GM21619 (cell line): ENCODE measurements at regions not wholly inside any gene's neighbourhood (a gene's known extent, or its start where the extent isn't known, plus 50 kb on each side); places are given as distances from the start of the nearest gene placed in this dataset.

Experiments
- ATAC-seq: cut with Tn5 transposase; IDR thresholded peaks from one replicate; pipeline ENCODE4 v1.9.1; 2021; ENCODE audit not compliant: unreplicated experiment

DNA sequence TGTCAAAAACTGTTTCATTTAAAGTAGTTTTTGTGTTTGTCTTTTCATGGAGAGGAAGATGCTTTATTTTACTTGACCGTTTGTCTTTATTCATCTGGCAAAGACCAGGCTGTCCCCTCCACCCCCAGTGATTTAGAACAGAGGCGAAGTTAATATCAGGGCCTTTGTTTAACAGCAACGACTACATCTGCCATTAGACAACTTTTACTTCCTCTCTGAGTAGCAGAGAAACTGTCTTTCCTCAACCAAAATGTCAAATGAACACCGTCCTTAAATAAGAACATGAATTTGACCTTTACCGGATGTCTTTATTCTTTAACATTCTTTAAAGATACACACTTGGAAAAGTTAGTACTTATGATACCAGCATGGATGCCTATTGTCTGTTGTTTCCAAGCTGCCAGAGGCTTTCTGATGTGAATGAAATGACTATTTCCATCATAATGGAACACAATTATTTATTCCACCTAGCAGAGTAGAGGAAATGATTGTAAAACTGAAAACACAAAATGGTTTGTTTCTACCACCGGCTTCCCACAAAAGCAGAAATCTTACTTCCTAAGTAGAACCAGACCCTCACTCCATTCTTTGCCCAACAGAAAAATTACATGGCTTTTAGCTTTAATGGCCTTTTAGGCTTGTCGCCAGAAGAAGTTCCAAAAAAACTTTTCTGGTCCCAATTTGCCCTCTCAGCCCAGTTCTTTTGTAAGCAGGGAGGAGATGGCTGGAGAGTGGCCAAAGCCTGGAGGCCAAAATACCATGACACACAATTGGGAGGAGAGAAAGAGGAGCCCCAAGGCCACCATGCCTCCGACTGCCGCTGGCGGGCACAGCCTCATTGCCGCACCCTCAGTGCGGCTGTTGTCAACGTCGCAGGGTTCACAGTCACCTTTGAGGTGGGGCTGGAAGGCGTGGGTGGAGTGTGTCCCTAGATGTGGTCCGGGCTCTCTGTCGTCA, 168.5 kb downstream of the TEX36 start:
- no peak for ATAC-seq

DNA sequence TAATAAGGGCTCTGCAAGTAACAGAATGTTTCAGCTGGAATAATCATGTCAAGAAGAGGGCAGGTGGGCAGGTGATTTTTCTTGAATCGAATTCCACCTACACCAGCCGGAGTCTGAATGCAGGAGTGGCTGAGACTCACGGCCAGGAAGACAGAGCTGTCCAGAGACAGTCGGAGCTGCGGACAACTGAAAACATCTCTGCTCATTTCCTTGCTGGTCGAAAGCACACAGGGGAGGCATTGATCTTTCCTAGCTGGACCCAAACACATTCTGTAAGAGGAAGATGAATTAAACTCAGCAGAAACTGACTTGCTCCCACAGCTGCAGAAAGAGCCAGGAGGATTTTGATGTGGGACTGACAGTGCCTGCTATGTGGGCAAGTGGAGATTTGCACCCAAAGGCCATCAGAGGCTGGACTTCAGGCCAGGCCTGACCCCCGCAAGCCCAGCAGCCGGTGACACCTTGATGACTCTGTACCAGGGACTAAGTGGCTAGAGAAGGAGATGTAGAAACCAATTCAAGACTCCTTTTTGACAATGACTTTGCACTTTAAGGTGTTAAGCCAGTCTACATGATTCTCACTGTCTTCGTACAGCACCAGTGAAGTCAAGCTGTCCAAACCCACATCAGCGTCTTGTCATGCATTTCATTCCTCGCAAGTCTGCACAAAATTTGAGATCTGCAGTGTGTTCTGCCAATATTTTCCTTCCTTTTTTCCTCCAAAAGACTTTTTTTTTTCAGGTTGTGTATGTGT, 169.4 kb downstream of the TEX36 start:
- ATAC-seq = no peak

DNA sequence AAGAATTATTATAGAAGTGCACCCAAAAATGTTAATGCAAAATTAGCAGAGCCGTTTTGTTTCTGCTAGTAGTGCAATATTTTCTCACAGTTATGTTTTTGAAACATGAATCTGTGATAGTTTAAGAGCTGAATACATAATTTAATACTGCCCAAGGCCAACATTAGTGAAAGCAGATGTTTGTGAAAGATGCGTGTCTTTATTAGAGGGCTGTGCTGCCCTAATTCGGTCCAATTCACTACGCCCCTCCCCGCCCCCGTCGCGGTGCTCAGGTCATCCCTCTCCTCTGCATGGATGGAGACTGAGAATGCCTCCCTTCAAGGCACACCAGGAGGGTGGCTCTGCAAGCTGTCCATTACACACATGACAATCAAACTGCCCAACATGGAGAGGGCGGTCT, 172.0 kb downstream of the TEX36 start:
- no peak for ATAC-seq

DNA sequence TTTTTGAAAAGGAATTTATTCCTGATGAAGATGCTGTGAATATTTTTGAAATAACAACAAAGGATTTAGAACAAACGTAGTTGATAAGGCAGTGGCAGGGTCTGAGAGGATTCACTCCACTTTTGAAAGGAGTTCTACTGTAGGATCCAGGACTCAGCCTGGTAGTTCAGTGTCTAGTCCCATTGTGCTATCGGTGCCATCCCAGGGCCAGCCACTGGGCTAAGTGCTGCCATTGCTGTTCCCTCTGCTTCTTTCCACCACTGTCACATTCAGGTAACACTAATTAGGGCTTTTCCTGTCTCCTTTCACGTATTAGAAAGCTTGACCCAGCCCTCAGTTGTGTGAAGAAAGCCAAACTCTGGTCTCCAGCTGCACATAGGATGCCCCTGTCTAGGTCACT, 177.3 kb downstream of the TEX36 start:
- no peak for ATAC-seq

DNA sequence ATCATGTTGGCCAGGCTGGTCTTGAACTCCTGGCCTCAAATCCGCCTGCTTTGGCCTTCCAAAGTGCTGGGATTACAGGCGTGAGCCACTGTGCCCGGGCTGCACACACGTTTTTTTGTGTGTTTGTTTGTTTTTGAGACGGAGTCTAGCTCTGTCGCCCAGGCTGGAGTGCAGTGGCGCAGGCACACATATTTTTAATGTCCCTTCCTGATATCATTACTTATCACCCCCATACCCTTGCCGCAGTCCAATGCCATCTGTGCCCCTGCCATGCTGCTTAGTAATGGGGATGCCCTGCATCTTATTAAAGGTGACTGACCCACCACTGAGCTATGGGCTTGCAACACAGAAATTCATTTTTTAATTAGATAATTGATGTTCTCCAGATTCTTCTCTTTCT, 180.7 kb downstream of the TEX36 start:
- no peak for ATAC-seq

DNA sequence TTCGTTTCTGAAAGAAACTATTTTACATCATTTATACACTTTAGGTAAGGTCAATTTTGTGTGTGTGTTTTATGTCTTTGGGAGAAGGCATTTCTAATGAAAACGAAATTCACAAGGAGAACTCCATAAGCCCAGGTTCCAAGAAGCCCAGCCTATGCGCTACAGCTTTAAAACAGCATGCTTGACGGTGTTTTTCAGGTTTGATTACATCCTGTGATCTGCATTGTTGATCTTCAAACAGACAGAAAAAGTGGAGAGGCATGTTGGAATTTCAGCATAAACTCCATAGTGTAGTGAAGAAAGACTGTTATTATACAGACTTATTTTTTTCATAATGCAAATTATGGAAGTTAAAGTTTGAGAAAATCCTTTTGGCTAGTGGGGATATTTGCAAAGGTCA, 187.6 kb downstream of the TEX36 start:
- no peak for ATAC-seq

DNA sequence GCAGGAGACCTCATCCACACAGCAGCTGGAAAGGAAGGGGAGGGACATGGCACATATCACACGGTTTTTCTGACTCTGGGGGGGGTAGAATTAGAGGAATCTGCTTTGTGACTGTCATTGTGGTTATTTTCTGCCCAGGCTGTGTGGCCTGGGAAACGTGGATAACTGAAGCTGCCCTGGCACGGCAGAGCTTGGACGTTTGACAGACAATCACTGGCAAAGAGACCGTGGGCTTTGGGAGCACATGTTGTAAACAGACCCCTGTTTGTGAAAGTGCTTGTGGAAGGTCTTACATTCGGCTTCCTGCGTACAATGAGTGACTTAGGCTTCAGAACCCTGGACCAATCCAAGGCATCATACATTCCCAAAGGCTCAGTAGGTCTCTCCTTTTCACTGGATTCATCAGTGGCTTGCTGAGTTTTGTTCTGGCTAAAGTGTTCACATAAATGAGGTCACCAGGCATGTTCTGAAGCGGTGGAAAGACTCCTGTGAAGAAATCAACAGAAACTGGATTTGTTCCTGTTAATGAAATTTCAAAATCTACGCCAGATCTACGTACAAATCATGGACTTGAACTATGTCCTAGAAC, 188.2 kb downstream of the TEX36 start:
- ATAC-seq = no peak

DNA sequence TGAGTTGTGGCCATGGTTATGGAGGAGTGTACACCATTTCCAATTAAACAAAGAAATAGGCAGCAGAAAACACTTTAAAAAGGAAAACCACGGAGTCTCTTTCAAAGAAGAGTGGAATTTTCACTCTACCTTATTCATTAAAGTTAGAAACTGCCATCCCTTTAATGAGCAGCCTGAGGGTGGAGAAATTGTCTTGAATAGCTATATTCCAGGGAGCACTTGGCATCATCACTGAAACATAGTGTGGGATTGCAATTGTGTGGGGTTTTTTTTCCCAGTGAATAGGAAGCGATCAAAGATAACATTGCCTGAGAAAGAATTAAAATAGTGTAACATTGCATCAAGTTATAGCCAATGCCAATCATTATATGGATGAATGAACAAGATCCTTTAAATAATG, 191.6 kb downstream of the TEX36 start:
- ATAC-seq = no peak

DNA sequence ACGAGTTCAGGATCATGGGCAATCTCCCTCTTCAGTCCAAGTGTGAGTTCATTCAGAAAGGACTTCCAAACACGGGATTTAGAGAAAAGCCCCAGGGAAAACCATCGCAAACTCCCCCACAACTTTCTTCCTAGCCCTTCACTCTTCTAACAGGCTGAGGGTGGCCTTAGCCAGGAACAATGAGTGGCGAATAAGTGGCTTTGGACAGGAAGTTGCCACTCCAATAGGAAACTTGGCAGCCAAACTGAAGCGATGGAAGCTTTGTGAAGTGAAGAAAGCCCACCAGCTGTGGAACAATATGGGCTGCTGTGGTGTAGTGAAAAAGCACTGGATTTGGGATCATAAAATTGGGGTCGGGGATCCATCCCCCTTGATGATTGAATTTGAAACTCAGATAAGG, 193.2 kb downstream of the TEX36 start:
- no peak for ATAC-seq

DNA sequence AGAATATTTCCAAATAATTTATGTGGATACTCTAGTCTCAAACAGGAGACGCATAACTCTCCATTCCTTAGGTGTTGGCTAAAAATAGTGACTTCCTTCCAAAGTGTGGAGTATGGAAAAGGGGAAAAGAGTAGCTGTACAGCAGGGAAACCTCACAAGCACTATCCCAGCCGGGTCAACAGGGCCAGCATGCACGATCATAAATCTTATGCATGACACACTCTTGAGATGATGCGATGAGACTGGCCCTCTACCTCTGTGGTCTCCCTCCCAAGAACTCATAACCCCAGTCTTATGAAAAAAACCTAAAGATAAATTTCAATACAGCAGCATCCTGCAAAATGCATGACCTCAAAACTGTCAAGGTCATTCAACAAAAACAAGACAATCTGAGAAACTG, 197.3 kb downstream of the TEX36 start:
- no peak for ATAC-seq

DNA sequence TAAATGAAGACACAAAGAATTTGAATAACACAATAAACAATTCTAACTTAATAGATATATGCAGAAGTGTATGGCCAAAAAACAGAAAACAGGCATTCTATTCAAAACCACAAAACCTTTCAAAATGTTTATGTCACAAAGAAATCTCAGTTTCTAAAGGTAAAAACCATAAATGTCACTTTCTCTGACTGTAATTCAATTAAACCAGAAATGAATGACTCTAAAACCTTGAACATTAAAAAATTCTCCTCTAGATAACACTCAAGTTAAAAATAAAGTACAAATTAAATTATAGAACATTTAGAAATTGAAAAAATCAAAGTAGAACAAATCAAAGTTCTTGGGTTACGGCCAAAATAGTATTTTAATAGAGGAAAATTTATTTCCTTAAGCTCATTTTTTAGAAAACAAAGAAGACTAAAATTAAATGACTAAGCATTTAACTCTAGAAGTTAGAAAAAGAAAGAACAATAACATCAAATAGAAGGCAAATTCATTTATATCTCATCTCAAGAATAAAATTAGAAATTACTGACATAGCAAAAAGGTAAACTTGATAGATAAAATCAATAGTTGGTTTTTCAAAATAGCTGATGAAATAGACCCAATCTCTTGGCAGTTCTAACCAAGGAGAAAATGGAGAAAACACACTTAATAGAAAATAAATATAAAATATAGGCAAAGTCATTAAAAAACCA, 198.8 kb downstream of the TEX36 start:
- ATAC-seq = no peak

DNA sequence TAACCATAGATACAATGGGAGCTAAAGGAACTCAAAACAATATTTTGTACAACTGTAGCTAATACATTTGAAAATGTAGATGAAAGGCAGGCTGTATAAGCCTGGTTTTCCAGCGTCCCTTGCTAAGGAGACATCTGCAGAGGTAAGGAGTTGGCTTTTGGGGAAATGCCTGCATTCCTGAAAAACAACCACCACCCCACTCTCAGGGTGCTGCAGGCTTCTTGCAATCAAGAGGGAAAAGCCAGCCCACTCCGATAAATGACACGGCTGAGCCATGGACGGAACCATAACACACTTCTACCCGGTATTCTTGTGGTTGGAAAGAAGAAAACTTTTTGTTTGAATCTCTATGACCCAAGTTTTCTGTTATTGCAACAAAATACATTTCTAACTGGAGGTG, 200.3 kb downstream of the TEX36 start:
- no peak for ATAC-seq

DNA sequence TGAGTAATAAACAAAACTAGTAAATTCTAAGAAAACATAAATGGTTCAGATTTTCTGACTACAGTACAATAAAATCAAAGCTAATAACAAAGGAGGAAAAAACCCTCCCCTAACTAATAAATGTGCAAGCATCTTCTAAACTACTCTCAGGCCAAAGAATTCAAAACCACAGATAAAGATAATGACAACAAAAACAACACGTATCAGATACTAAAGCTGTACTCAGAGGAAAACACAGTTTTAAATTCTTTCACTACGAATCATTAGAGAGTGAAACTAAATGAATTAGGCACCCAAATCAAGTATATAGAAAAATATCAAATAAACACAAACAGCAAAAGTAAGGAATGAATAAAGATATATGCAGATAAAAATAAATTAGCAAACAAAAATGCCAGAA, 200.9 kb downstream of the TEX36 start:
- ATAC-seq = no peak

DNA sequence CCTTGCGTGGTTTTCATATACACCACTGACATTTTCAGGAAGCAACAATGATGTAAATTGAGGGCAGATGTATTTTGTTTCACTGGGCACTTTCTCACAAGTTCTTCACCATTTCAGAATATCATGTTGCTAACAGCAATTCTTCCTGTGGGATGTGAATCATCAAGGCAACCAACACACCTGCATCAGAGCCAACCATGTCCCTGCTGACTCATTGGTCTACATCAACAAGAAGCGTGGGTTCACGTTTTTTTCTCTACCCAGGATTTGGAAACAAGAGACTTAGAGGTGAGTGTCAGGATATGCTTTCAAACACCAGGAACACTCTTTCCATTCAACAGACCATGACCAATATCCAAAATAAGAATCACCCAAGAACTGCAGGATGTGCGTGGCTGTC, 203.9 kb downstream of the TEX36 start:
- ATAC-seq = no peak

DNA sequence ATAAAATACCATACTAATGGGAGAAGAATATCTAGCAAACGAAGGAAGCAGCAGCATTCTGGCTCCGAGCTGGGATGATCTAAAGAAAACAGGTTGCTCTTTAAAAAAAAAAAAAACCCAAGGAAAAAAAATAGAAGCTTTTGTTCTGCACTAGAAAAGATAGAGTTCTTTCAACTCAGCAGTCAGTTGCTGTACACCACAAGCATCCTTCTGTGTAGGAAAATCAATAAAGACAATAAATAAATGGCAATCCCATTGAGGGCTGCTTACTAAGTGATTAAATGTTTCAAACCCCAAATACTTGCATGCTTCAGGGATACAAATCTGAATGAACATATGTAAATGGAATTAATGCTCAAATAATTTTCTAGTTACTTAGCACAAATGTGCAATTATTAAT, 207.1 kb downstream of the TEX36 start:
- no peak for ATAC-seq

DNA sequence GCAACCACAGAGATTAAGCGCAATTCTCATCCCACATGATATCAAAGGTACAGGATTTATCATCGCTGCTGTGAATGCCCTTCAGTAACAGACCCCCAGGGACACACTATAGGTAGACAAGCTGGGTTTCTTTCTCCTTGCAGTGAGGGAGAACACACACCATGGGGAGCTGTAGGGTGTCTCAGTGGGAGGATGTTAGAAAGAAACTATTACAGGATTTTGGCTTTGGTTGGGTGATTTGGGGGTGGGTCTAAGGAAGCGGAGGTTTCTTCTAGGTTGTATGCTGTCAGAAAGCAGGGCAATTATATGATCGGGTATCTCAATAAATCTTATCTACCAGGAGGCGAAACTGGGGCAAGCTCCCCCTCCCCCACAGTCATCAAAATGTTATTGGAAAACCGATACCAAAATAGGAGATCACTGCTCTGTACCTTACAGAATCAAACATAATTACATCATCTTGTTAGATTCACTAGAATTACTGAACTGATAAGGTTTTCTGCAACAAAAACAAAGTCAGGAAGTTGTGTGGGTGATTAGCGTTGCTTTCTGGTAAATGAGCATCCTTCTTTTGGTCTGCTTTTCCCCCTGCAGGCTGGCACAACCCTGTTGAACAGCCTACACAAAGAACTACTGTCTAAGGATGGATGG, 209.7 kb downstream of the TEX36 start:
- no peak for ATAC-seq

DNA sequence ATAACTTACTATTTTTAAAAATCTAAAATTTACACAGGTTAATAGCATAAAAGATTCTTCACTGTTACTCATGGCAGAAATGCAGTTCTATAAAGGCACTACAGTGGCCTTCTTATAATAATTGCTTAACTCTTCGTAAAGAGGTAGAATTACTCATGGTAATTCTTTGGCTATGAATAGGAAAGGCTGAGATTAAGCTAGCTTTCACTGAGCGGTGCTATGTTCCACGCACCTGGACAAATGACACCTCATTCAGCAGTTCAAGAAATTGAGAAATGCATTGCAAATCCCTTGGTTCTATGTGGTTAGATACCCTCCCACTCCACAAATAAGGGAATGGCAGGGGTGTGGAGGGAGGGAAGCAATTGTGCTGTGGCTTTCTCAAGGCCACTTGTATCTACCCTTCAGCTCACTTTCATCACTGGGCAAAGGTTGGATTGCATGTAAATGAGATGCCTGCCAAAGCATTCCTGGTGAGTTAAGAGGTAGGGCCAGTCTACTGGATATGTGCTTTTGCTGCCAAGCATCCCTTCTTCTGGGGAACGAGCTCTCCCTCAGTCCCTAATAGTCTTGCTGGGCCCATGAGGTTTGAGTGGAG, 210.9 kb downstream of the TEX36 start:
- no peak for ATAC-seq

DNA sequence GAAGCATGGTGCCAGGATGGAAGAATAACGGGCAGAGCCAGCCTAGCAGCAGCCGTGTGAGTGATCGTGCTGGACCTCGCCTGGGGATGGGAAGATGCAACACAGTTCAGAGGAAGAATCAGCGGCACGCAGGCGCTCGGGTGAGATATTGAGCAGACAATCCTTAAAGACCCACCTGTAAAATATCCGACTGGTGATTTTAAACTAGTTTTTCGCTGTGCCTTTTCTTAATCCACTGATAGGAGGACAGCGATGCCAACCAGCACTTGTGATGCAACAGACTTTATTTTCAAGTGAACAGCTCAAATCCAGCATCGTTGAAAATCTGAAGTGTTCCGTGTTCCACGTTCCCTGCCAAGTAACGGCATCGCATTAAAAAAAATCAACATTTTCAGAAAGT, 214.7 kb downstream of the TEX36 start:
- no peak for ATAC-seq

DNA sequence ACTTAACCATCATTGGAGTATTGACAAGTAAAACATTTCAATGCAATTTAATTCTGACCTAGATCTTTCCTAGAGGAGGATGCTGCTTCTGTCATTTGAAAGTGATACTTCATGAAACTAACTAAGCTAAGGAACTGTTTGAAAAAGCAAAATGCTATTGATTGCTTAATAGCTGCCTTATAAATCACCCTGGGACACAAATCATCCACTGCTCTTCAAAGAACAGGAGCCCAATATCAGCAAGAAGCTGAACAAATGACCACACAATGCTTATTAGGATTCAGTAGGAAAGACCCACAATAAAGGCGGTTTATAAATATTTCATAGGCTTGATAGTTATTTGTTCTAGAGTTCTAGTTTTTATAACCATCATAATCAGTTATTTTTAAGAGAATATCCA, 216.3 kb downstream of the TEX36 start:
- ATAC-seq = no peak

DNA sequence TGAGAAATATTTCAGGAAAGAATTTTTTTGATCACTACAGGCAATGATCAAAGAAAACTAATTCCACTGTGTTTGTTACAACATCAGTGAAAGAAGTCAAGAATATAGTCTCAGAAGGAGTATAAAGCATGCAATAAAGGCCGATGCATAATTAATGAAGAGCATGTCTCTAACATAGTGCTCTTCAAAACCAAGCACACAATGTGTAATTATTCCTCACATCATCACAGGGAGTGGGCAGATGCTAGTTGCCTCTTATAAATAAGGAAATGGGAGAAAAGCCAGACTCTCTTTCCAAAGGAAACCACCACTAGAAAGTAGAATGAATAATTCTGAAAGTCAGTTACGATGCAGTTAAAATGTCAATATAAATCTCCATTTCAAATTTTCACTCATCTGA, 220.1 kb downstream of the TEX36 start:
- ATAC-seq = no peak
